HG03139 (cell line): ENCODE measurements at regions not wholly inside any gene's neighbourhood (a gene's known extent, or its start where the extent isn't known, plus 50 kb on each side); places are given as distances from the start of the nearest gene placed in this dataset.

Experiments
- ATAC-seq: cut with Tn5 transposase; IDR thresholded peaks from one replicate; pipeline ENCODE4 v1.9.1; 2021; ENCODE audit not compliant: unreplicated experiment

- ATAC-seq = no peak
Observed at GRCh38 chr5:67390935-67391334, 194.3 kb upstream of the CD180 start.

- no peak for ATAC-seq
Observed at GRCh38 chr5:67383451-67383850, 186.9 kb upstream of the CD180 start.

GRCh38 chr5:67381236-67381880 lies 184.8 kb upstream of the CD180 start:
- ATAC-seq = no peak

- no peak for ATAC-seq
Observed at GRCh38 chr5:67380431-67380830, 183.8 kb upstream of the CD180 start.

- ATAC-seq = no peak
Observed at GRCh38 chr5:67379753-67380152, 183.2 kb upstream of the CD180 start.

- no peak for ATAC-seq
Observed at GRCh38 chr5:67378256-67378655, 181.7 kb upstream of the CD180 start.

DNA sequence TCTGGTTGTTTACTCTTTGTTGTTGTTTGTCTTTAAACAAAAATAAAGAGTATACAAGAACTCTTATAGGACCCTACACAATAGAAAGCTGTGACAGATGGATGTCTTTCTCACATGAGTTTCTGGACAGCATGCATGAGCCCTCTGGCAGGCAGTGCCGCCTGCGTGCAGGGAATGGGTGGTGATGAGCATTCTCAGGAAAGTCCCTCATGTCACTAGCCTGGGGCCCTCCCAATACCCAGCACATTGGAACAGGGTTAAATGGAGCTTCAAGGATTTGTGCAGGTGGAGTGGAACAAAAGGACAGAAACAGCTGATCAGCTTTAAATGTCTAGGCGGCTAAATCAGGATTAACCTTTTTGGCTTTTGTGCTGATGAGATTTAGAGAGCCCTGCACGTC lies 181.0 kb upstream of the CD180 start:
- no peak for ATAC-seq

GRCh38 chr5:67375606-67376005 lies 179.0 kb upstream of the CD180 start:
- ATAC-seq = no peak

- ATAC-seq = no peak
Observed at GRCh38 chr5:67374378-67374777, 177.8 kb upstream of the CD180 start.

- ATAC-seq = no peak
Observed at GRCh38 chr5:67373518-67373917, 176.9 kb upstream of the CD180 start.

DNA sequence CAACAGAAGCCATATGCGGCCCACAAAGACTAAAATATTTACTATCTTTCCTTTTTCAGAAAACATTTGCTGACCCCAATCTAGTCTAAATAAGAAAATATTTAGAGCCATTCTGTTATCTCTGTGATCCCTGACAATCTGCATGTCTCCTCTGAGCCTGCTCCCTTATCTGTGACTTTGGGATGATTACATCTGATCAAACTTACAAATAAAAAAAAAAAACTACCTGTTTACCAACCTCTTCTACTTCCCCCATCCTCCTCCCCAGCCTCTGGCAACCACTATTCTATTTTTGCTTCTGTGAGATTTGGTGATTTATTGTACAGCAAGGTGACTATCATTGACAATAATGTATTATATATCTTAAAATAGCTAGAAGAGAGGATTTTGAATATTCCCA lies 176.3 kb upstream of the CD180 start:
- no peak for ATAC-seq

GRCh38 chr5:67371924-67372323 lies 175.3 kb upstream of the CD180 start:
- ATAC-seq = no peak

DNA sequence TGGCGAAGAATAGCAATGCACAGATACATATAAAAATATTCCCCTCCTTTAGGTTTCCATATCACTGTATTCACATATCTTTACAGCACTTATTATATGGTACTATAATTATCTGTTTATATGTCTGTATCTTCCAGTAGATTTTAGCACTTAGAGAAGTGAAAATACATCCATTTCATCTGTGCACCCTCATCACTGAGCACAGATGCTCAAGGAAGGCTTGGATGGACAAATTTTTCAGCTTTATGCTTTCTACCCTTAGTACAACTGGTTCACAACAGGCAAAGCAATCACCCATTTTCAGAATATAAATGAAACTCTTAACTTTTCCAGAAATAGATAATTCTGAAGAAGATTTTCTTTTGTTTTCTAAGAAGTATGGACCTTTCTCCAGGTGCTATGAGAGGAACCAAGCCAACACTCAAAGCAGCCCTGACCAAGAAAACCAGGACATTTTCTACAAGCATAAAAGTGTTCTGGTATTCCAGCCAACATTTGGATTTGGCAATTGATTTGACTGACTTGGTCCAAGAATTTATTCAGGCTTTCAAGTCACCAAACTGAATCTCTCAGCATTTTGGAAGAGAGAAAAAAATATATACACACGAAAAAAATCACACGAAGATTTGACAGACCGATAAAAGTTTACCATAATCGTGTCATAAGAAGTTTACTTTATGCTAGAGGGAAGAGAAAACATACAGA lies 170.2 kb upstream of the CD180 start:
- ATAC-seq = no peak

DNA sequence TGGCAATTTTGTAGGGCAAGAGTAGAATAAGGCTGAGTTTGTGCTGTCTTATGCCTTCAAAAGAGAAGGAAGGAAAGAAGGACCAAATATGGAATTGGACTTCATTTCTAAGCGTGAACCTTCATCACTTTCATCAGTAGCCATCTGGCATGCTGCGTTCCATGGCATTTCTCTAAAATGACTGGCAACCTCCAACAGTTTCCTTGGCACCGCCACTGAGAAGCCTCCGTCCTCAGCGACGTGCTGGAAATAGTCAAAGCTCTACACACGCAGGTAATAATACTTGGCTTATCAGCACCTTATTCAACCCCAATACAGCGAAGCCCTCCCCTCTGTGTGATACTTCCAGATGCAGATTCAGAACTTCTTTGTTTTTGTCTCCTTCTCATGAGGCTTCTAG lies 169.7 kb upstream of the CD180 start:
- no peak for ATAC-seq

DNA sequence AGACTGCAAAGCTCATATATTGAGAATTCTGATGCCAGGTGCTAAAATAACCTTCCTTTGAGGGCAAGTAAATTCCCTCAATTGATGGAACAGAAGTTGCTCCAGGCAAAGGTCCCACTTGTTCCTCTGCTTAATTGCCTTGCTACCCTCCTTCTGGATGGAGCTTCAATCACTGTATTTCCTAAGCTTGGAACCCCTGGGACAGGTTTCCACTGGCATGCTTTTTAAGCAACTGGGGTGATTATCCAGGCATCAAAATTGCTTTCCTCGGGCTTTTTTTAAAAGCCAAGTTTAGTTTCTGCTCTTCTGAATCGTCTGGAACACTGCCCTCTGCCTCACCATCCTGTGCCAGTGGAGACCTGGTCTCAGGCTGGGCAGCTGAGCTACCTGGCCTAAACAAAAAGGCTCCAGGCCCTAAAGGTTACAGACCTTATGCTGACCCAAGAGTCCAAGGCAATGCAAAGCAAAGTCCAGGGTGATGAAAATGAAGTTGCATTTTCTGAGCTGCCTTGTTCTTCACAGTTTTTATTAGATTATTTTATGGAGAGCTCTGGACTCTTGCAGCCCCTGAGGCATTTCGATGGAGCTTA lies 167.9 kb upstream of the CD180 start:
- ATAC-seq = no peak

DNA sequence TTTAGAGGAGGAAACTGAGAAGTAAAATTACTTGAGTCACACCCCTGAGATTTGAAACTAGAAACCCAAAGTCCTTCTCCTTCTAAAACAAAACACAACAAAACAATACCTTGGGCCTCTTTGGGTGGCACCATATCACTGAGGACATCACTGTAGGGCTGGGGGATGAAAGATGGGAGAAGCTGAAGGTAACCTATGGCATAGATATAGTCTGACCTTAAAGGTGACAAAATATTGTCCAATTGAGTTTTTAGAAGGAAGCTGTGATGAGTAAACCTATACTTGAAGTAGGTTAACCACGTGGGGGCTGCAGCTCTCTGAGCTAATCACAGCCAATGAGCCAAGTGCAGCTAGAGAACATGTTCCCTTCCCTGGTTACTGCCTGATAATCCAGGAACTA lies 167.4 kb upstream of the CD180 start:
- ATAC-seq = no peak

GRCh38 chr5:67363180-67363709 lies 166.6 kb upstream of the CD180 start:
- no peak for ATAC-seq

DNA sequence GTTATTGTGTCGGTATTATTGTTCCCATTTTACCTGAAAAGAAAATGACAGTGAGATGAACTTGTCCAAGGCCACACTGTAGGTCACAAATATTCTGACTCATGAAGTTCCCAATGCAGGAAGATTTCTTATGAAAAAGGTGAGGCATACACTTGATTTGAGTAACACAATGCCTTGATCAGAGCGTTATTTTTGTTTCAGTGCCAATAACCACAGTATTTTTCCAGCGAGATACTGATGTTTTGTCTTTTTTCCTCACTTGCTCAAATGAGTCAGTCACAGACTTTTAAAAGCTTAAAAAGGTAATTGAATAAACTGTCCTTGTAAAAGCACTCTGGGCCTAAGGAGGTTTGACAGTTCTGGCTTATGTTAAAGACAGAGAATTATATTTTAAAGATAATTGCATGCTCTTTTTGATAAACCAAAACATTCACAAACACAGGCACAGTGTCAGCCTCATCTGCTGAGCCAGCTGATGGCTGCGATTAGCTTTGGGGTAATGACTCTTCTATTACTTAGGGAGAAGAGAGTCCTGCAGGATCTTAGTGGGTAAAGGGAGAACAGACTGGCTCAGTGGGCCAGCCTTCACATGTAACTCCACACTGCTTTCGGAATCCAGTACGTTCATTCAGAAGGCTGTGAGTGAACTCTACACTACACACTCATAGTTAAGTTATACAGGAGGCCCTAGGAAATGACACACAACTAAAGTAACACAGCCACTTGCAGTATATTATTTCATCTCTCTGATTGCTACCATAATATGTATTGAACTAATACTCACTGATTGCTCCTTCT lies 165.5 kb upstream of the CD180 start:
- ATAC-seq = no peak

- ATAC-seq = no peak
Observed at GRCh38 chr5:67360047-67360446, 163.4 kb upstream of the CD180 start.

GRCh38 chr5:67358186-67358585 lies 161.6 kb upstream of the CD180 start:
- ATAC-seq = no peak

DNA sequence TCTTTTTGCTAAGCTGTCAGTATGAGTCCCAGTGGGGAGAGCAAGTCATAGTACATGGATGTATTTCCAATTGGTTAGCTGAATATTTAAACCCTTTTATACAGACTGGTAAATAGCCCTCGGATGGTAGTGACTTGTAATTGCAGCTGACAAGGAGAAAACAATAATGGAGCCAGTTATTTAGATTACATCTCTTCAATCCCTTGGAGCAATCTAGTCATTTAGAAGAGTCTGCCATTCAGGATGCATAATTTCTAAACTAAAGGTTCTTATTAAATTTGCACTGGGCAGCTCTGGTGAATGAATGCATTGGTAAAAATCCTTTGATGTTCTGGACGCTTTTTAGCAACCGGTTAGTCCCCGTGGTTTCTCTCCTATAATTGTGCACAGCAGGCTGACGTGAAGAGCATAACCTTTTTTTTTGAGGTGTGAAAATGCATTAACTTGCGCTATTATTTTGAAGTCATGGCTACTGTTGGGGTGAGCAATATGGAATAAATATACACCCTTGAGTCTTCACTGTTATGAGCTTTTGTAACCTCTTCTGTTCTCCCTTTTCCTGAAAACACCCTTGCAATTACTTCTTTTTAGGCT lies 158.6 kb upstream of the CD180 start:
- ATAC-seq = no peak
